GM13976 (cell line): ENCODE measurements at regions not wholly inside any gene's neighbourhood (a gene's known extent, or its start where the extent isn't known, plus 50 kb on each side); places are given as distances from the start of the nearest gene placed in this dataset.

ENCODE experiments used
- DNase-seq: peaks from one replicate; pipeline ENCODE4 v3.0.0; 2012; ENCODE audit warnings: low spot score
- in situ Hi-C: fragments of 300-500 bp; cut with MboI; formaldehyde crosslinking; loops from one replicate; pipeline ENCODE4 v1.12.0; 2022; ENCODE audit warnings: low sequenced_read_pairs, mixed read lengths, inconsistent platforms; ENCODE audit not compliant: unreplicated experiment
- TF ChIP-seq, protein P1 (sequence below): IDR thresholded peaks from 2 replicates; pipeline ENCODE4 v1.5.1; 2012; ENCODE audit warnings: borderline replicate concordance, mild to moderate bottlenecking; ENCODE audit not compliant: insufficient read depth; ENCODE audit errors: extremely low read depth, missing control alignments, control extremely low read depth

DNA sequence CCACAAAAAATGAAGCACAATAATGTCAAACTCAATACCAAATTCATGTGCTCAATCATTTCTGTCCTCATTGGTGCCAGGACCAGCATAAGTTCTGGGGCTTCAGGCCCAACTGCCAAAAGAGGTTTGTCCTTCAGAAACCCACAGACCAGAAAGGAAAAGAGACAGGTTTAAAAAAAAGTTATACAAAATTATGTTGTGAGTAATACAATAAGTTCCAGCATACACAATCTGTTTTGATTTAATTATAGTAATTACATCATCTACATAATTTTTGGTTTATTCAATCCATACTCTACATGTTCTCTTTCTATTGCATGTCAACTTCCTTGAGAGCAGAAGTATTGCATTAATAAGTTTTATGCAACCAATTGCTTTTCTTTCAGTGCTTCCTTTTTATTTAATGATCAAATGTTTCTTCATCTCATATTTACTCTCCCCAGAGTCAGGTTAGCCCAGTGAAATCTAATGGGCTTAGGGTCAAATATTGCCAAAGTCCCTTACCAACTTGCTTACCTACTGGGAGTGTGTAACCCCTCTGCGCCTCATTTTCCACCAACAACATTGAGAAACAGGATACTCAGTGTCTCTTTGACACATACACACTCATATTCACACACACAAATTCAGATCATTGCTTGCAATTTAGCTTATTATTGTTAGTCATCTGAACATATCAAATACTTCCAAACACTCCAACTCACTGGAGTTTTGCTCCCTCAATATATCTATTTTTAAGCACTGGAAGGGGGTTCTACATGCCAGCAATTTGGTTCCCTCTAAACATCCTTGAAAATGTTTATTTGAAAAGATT lies 424.4 kb upstream of the MARCKS start:
- TF ChIP-seq, protein P1, sequence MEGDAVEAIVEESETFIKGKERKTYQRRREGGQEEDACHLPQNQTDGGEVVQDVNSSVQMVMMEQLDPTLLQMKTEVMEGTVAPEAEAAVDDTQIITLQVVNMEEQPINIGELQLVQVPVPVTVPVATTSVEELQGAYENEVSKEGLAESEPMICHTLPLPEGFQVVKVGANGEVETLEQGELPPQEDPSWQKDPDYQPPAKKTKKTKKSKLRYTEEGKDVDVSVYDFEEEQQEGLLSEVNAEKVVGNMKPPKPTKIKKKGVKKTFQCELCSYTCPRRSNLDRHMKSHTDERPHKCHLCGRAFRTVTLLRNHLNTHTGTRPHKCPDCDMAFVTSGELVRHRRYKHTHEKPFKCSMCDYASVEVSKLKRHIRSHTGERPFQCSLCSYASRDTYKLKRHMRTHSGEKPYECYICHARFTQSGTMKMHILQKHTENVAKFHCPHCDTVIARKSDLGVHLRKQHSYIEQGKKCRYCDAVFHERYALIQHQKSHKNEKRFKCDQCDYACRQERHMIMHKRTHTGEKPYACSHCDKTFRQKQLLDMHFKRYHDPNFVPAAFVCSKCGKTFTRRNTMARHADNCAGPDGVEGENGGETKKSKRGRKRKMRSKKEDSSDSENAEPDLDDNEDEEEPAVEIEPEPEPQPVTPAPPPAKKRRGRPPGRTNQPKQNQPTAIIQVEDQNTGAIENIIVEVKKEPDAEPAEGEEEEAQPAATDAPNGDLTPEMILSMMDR, result no peak
- DNase-seq, result no peak
- in situ Hi-C loops, result no loop called here

DNA sequence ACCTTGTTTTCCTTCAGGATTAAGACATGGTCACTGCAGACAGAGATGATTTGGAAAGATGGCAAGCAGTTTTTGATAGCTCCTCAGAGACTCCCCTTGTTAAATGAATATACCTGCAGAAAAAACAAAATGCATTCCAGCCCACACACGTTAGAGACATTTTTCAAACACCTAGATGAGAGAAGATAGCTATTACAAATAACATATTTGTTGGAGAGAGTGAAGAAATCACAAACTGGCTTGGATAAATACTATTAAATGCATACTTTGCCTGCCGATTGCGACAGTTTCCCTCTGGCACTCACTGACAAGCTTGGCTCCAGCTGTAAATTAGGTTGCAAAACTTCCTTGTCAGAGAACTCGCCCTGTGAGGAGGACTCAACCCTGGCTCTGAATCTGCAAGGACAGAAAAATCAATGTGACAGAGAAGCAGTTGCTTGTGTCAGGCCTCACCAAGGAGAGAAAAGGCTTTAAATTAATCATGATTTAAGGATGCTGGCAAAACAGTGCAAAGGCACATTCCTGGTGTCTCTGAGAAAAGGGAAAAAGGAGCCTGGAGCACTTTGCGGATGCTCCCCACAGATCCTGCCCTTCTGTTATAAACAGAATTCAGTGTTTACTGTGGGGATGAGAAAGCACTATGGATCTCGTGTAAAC lies 423.7 kb upstream of the MARCKS start:
- TF ChIP-seq, protein P1, result no peak
- in situ Hi-C loops, result no loop called here
- DNase-seq, result no peak

DNA sequence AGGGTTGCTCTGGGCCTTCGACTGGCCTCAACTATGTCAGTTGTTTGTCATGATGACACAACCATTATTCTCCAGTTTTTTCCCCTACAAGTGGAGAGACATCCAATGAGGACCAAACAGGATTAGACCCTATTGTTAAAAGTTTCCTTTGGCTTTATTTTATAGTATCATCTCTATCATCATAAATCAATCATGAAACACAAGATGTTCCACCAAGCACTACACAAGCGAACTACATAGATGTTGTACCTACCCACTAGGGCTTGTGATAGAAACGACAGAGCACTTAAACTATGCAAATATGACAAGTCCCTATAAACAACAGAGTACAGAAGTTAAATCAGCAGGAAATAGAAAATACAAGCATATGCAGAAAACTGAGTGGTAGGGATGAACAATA lies 422.5 kb upstream of the MARCKS start:
- in situ Hi-C loops, result no loop called here
- DNase-seq, result no peak
- TF ChIP-seq, protein P1, result no peak

DNA sequence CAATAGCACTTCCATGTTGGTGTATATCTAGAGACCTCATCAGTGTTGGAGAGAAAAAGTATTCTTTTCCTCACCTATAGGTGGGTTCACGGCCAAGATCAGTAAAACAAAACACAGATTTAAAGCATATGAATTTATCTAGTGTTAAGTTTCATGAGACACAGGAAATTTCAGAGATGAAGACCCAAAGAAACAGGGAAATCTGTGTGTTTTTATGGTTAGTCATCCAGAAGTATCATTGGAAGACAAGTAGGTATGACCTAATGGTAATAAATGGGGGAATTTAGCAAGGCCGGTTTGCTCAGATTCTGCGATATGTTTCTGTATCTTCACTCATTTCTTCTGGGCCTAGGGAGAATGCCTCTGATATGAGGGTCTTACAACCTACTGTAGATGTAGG lies 419.6 kb upstream of the MARCKS start:
- DNase-seq, result no peak

DNA sequence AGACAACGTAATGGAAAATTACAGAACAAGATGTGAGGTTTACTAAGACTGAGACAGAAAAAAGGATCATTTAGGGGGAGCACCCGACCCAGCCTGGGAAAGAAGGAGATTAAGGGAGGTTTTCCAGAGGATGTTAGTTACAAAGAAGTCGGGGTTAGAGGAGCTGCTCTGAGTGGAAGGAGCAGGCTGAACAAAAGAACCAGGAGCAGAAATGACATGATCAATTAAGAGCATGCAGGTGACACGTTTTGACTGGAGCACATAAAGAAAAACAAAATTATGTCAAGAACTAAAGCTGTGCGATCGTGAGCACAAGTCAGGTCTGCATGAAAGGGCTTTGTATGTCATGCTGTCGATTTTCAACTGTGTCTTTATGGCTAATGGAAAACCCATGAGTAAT lies 417.3 kb upstream of the MARCKS start:
- TF ChIP-seq, protein P1, result no peak
- DNase-seq, result no peak
- in situ Hi-C loops, result no loop called here

More for the DNA sequence above, 419.6 kb upstream of the MARCKS start:
- in situ Hi-C loops, result no loop called here
- TF ChIP-seq, protein P1, result no peak

DNA sequence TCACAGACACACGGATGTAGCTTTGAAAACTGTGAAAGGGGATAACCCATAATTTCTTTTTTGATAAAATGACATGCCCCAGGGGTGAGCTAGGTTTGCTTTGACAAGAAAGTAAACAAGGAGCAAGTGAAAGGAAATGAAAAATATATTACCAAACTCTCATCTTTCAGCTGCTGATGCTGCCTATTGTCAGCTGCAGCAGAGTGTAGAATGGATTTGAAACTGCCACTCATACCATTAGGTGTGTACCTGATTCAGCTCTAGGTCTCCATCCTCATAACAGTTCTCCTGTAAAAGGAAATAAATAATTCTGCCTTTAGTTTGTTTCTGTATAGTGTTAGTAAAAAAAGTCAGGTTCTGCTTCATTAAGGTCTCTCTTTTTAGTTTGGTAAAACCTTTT lies 415.1 kb upstream of the MARCKS start:
- TF ChIP-seq, protein P1, result no peak
- in situ Hi-C loops, result no loop called here
- DNase-seq, result no peak

DNA sequence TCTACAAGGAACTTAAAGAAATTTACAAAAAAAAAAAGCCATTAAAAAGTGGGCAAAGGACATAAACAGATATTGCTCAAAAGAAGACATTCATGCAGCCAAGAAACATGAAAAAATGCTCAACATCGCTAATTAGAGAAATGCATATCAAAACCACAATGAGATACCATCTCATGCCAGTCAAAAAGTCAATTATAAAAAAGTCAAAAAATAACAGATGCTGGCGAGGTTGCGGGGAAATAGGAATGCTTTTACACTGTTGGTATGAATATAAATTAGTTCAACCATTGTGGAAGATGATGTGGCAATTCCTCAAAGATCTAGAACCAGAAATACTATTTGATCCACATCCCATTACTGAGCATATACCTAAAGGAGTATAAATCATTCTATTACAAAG lies 411.9 kb upstream of the MARCKS start:
- DNase-seq, result no peak
- TF ChIP-seq, protein P1, result no peak
- in situ Hi-C loops, result no loop called here
